ENCODE measurements at regions not wholly inside any gene's neighbourhood (a gene's known extent, or its start where the extent isn't known, plus 50 kb on each side); places are given as distances from the start of the nearest gene placed in this dataset.

- TF ChIP-seq, protein P1, sequence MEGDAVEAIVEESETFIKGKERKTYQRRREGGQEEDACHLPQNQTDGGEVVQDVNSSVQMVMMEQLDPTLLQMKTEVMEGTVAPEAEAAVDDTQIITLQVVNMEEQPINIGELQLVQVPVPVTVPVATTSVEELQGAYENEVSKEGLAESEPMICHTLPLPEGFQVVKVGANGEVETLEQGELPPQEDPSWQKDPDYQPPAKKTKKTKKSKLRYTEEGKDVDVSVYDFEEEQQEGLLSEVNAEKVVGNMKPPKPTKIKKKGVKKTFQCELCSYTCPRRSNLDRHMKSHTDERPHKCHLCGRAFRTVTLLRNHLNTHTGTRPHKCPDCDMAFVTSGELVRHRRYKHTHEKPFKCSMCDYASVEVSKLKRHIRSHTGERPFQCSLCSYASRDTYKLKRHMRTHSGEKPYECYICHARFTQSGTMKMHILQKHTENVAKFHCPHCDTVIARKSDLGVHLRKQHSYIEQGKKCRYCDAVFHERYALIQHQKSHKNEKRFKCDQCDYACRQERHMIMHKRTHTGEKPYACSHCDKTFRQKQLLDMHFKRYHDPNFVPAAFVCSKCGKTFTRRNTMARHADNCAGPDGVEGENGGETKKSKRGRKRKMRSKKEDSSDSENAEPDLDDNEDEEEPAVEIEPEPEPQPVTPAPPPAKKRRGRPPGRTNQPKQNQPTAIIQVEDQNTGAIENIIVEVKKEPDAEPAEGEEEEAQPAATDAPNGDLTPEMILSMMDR (IDR thresholded peaks at IDR 0.05) = no peak
- TF ChIP-seq EP300 (IDR thresholded peaks at IDR 0.05) = no peak
- no peak for TF ChIP-seq POLR2A (IDR thresholded peaks at IDR 0.05)
- TF ChIP-seq POLR2AphosphoS5 (IDR thresholded peaks at IDR 0.05) = no peak
- Histone ChIP-seq H3K4me3 (no peak overlapping the region), H3K9me3 (no peaks in the 10 kb centered on the region), H3K27ac (no peak overlapping the region), H3K27me3 (no peaks in the 10 kb centered on the region), H3K36me3 (no peaks in the 10 kb centered on the region), H3K4me1 (no peaks in the 10 kb centered on the region)
- DNase-seq = no peak
- ATAC-seq (ENCODE audit: low FRiP score in 2 of 2) = no peak
- 61 to 66% methylated on average over 4 of the region's 4 CpGs for WGBS, 2 donors
These were observed 721.4 kb downstream of the VGLL3 start for GRCh38 chr3:86269364-86270155.

- Histone ChIP-seq H3K4me1 (no peaks in the 10 kb centered on the region), H3K9me3 (no peaks in the 10 kb centered on the region), H3K27ac (no peak overlapping the region), H3K4me3 (no peak overlapping the region), H3K36me3 (no peaks in the 10 kb centered on the region), H3K27me3 (no peaks in the 10 kb centered on the region)
- ATAC-seq (ENCODE audit: low FRiP score in 2 of 2) = no peak
- TF ChIP-seq, protein P1 (IDR thresholded peaks at IDR 0.05) = no peak
- no peak for TF ChIP-seq POLR2A (IDR thresholded peaks at IDR 0.05)
- TF ChIP-seq EP300 (IDR thresholded peaks at IDR 0.05) = no peak
- TF ChIP-seq POLR2AphosphoS5 (IDR thresholded peaks at IDR 0.05) = no peak
- whole genome bisulfite sequencing, 2 donors = 85 to 87% methylated on average over 1 of the region's 1 CpG
- DNase-seq = no peak
These were observed 732.9 kb downstream of the VGLL3 start for GRCh38 chr3:86257955-86258641.

- Histone ChIP-seq H3K27me3 (no peaks in the 10 kb centered on the region), H3K4me3 (no peak overlapping the region), H3K4me1 (no peaks in the 10 kb centered on the region), H3K27ac (no peak overlapping the region), H3K9me3 (no peaks in the 10 kb centered on the region), H3K36me3 (no peaks in the 10 kb centered on the region)
- DNase-seq (no peak), ATAC-seq (ENCODE audit: low FRiP score in 2 of 2) (no peak)
- 90 to 96% methylated on average over 6 of the region's 6 CpGs for WGBS, 2 donors
- TF ChIP-seq, protein P1 (IDR thresholded peaks at IDR 0.05) = no peak
- TF ChIP-seq POLR2AphosphoS5 (IDR thresholded peaks at IDR 0.05) (no peak), POLR2A (IDR thresholded peaks at IDR 0.05) (no peak), EP300 (IDR thresholded peaks at IDR 0.05) (no peak)
These were observed 736.5 kb downstream of the VGLL3 start for GRCh38 chr3:86254480-86254879.

- Histone ChIP-seq H3K4me1 (no peaks in the 10 kb centered on the region), H3K36me3 (no peaks in the 10 kb centered on the region), H3K27ac (no peak overlapping the region), H3K9me3 (no peaks in the 10 kb centered on the region), H3K4me3 (no peak overlapping the region), H3K27me3 (no peaks in the 10 kb centered on the region)
- 35 to 55% methylated on average over 1 of the region's 1 CpG for WGBS, 2 donors
- TF ChIP-seq POLR2AphosphoS5 (IDR thresholded peaks at IDR 0.05) (no peak), EP300 (IDR thresholded peaks at IDR 0.05) (no peak), POLR2A (IDR thresholded peaks at IDR 0.05) (no peak)
- TF ChIP-seq, protein P1 (IDR thresholded peaks at IDR 0.05) = no peak
- DNase-seq (no peak), ATAC-seq (ENCODE audit: low FRiP score in 2 of 2) (no peak)
These were observed 739.2 kb downstream of the VGLL3 start for GRCh38 chr3:86251781-86252180.
